WTC11 (cell line): ENCODE measurements at regions not wholly inside any gene's neighbourhood (a gene's known extent, or its start where the extent isn't known, plus 50 kb on each side); places are given as distances from the start of the nearest gene placed in this dataset.

Experiments used
- ATAC-seq: fragments of 200-7000 bp; cut with Tn5 transposase; 2 replicates; pipeline ENCODE4 v1.10.0; 2021; ENCODE audit warnings: mild to moderate bottlenecking, moderate library complexity
- CTCF ChIA-PET: fragments of 300-600 bp; sonication (Branson Sonifier 250); formaldehyde crosslinking; loops from one replicate; lab custom pipeline; 2021; ENCODE audit warnings: antibody characterized with exemption; lab: Charles Lee
- POLR2A ChIA-PET: fragments of 350-600 bp; sonication (Branson Sonifier 250); formaldehyde crosslinking; loops from one replicate; lab custom pipeline; 2021; ENCODE audit warnings: antibody characterized with exemption; lab: Charles Lee
- DNase-seq: peaks from one replicate; pipeline ENCODE4 v3.0.0; 2021; ENCODE audit warnings: low spot score
- H3K27ac Mint-ChIP-seq: 2 replicates; pipeline ENCODE4 v1.8.0; 2021; ENCODE audit warnings: mixed read lengths
- H3K27me3 Mint-ChIP-seq: 2 replicates; pipeline ENCODE4 v1.8.0; 2021; ENCODE audit warnings: low read depth, mild to moderate bottlenecking, moderate library complexity, mixed read lengths
- H3K36me3 Mint-ChIP-seq: 2 replicates; pipeline ENCODE4 v1.8.0; 2021; ENCODE audit warnings: mixed read lengths
- H3K4me1 Mint-ChIP-seq: 2 replicates; pipeline ENCODE4 v1.8.0; 2022; ENCODE audit warnings: mixed read lengths
- H3K4me3 Mint-ChIP-seq: 2 replicates; pipeline ENCODE4 v1.8.0; 2021; ENCODE audit warnings: mild to moderate bottlenecking, moderate library complexity, mixed read lengths
- H3K9me3 Mint-ChIP-seq: 2 replicates; pipeline ENCODE4 v1.8.0; 2021; ENCODE audit warnings: mixed read lengths
- FOXJ3 ChIP-seq: sonication (generic); formaldehyde crosslinking; IDR thresholded peaks from 2 replicates; pipeline ENCODE4 v1.9.0; 2021; ENCODE audit warnings: missing genetic modification reagents, mild to moderate bottlenecking, borderline replicate concordance
- NR1H2 ChIP-seq: sonication (generic); formaldehyde crosslinking; IDR thresholded peaks from 2 replicates; pipeline ENCODE4 v1.9.0; 2021; ENCODE audit warnings: mild to moderate bottlenecking, moderate library complexity, missing genetic modification reagents
- TF ChIP-seq, protein P1 (sequence below): fragments of 250-450 bp; sonication (Bioruptor Pico); IDR thresholded peaks from 2 replicates; pipeline ENCODE4 v1.8.0; 2021; ENCODE audit warnings: mild to moderate bottlenecking
- TF ChIP-seq, protein P2 (sequence below): sonication (generic); formaldehyde crosslinking; IDR thresholded peaks from 2 replicates; pipeline ENCODE4 v1.8.1; 2022; ENCODE audit warnings: low read depth, mild to moderate bottlenecking, moderate library complexity, missing genetic modification reagents, borderline replicate concordance
- TF ChIP-seq, protein P3 (sequence below): sonication (generic); formaldehyde crosslinking; IDR thresholded peaks from 2 replicates; pipeline ENCODE4 v1.8.0; 2023; ENCODE audit warnings: missing genetic modification reagents
- TF ChIP-seq, protein P4 (sequence below): sonication (generic); formaldehyde crosslinking; IDR thresholded peaks from 2 replicates; pipeline ENCODE4 v1.8.1; 2023; ENCODE audit warnings: mild to moderate bottlenecking, missing genetic modification reagents, borderline replicate concordance
- TF ChIP-seq, protein P5 (sequence below): sonication (generic); formaldehyde crosslinking; IDR thresholded peaks from 2 replicates; pipeline ENCODE4 v1.8.0; 2023; ENCODE audit warnings: mild to moderate bottlenecking, missing genetic modification reagents
- TF ChIP-seq, protein P6 (sequence below): sonication (generic); formaldehyde crosslinking; IDR thresholded peaks from 2 replicates; pipeline ENCODE4 v1.8.1; 2022; ENCODE audit warnings: low read depth, missing genetic modification reagents, borderline replicate concordance
- TF ChIP-seq, protein P7 (sequence below): sonication (generic); formaldehyde crosslinking; IDR thresholded peaks from 2 replicates; pipeline ENCODE4 v1.8.0; 2022; ENCODE audit warnings: mild to moderate bottlenecking, missing genetic modification reagents
- TF ChIP-seq, protein P8 (sequence below): fragments of 250-450 bp; sonication (Bioruptor Pico); IDR thresholded peaks from 2 replicates; pipeline ENCODE4 v1.9.0; 2021; ENCODE audit warnings: mild to moderate bottlenecking, borderline replicate concordance

DNA sequence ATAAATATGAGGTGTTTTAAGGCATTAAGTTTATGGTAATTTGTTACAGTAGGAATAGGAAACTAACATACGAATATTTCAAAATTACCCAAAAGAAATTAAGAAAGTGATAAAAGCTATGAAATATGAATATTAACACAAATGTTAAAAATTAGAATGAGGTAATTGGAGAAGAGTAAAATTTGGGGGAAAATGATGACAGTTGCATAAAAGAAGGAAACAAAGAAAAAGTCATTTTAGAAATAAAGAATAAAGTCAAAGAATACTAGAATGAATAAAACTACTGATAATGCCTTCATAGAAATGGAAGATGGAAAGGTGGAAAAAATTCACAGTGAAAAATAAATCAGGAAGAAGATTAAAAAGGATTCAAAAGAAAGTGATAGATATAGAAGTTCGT is 522.9 kb upstream of the NR3C2 start:
- Mint-ChIP-seq H3K36me3 (no peaks in the 10 kb centered on the region), H3K4me3 (no peak overlapping the region), H3K9me3 (peaks cover 7% of the 10 kb centered on the region; the same call in 1 of the 2 replicates)

More for the DNA sequence above, 522.9 kb upstream of the NR3C2 start:
- DNase-seq = no peak
- ChIA-PET CTCF (no interaction called here), POLR2A (no interaction called here)
- no peaks in the 10 kb centered on the region for H3K27me3 Mint-ChIP-seq
- TF ChIP-seq, protein P1, sequence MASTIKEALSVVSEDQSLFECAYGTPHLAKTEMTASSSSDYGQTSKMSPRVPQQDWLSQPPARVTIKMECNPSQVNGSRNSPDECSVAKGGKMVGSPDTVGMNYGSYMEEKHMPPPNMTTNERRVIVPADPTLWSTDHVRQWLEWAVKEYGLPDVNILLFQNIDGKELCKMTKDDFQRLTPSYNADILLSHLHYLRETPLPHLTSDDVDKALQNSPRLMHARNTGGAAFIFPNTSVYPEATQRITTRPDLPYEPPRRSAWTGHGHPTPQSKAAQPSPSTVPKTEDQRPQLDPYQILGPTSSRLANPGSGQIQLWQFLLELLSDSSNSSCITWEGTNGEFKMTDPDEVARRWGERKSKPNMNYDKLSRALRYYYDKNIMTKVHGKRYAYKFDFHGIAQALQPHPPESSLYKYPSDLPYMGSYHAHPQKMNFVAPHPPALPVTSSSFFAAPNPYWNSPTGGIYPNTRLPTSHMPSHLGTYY (CRISPR knock-in tag) = no peak
- TF ChIP-seq, protein P2, sequence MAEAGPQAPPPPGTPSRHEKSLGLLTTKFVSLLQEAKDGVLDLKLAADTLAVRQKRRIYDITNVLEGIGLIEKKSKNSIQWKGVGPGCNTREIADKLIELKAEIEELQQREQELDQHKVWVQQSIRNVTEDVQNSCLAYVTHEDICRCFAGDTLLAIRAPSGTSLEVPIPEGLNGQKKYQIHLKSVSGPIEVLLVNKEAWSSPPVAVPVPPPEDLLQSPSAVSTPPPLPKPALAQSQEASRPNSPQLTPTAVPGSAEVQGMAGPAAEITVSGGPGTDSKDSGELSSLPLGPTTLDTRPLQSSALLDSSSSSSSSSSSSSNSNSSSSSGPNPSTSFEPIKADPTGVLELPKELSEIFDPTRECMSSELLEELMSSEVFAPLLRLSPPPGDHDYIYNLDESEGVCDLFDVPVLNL = no peak
- TF ChIP-seq, protein P3, sequence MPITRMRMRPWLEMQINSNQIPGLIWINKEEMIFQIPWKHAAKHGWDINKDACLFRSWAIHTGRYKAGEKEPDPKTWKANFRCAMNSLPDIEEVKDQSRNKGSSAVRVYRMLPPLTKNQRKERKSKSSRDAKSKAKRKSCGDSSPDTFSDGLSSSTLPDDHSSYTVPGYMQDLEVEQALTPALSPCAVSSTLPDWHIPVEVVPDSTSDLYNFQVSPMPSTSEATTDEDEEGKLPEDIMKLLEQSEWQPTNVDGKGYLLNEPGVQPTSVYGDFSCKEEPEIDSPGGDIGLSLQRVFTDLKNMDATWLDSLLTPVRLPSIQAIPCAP (CRISPR knock-in tag) = no peak
- TF ChIP-seq, protein P4, sequence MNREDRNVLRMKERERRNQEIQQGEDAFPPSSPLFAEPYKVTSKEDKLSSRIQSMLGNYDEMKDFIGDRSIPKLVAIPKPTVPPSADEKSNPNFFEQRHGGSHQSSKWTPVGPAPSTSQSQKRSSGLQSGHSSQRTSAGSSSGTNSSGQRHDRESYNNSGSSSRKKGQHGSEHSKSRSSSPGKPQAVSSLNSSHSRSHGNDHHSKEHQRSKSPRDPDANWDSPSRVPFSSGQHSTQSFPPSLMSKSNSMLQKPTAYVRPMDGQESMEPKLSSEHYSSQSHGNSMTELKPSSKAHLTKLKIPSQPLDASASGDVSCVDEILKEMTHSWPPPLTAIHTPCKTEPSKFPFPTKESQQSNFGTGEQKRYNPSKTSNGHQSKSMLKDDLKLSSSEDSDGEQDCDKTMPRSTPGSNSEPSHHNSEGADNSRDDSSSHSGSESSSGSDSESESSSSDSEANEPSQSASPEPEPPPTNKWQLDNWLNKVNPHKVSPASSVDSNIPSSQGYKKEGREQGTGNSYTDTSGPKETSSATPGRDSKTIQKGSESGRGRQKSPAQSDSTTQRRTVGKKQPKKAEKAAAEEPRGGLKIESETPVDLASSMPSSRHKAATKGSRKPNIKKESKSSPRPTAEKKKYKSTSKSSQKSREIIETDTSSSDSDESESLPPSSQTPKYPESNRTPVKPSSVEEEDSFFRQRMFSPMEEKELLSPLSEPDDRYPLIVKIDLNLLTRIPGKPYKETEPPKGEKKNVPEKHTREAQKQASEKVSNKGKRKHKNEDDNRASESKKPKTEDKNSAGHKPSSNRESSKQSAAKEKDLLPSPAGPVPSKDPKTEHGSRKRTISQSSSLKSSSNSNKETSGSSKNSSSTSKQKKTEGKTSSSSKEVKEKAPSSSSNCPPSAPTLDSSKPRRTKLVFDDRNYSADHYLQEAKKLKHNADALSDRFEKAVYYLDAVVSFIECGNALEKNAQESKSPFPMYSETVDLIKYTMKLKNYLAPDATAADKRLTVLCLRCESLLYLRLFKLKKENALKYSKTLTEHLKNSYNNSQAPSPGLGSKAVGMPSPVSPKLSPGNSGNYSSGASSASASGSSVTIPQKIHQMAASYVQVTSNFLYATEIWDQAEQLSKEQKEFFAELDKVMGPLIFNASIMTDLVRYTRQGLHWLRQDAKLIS (CRISPR knock-in tag) = no peak
- TF ChIP-seq, protein P5, sequence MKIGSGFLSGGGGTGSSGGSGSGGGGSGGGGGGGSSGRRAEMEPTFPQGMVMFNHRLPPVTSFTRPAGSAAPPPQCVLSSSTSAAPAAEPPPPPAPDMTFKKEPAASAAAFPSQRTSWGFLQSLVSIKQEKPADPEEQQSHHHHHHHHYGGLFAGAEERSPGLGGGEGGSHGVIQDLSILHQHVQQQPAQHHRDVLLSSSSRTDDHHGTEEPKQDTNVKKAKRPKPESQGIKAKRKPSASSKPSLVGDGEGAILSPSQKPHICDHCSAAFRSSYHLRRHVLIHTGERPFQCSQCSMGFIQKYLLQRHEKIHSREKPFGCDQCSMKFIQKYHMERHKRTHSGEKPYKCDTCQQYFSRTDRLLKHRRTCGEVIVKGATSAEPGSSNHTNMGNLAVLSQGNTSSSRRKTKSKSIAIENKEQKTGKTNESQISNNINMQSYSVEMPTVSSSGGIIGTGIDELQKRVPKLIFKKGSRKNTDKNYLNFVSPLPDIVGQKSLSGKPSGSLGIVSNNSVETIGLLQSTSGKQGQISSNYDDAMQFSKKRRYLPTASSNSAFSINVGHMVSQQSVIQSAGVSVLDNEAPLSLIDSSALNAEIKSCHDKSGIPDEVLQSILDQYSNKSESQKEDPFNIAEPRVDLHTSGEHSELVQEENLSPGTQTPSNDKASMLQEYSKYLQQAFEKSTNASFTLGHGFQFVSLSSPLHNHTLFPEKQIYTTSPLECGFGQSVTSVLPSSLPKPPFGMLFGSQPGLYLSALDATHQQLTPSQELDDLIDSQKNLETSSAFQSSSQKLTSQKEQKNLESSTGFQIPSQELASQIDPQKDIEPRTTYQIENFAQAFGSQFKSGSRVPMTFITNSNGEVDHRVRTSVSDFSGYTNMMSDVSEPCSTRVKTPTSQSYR (CRISPR knock-in tag) = no peak
- TF ChIP-seq, protein P6, sequence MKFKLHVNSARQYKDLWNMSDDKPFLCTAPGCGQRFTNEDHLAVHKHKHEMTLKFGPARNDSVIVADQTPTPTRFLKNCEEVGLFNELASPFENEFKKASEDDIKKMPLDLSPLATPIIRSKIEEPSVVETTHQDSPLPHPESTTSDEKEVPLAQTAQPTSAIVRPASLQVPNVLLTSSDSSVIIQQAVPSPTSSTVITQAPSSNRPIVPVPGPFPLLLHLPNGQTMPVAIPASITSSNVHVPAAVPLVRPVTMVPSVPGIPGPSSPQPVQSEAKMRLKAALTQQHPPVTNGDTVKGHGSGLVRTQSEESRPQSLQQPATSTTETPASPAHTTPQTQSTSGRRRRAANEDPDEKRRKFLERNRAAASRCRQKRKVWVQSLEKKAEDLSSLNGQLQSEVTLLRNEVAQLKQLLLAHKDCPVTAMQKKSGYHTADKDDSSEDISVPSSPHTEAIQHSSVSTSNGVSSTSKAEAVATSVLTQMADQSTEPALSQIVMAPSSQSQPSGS (CRISPR knock-in tag) = no peak
- TF ChIP-seq NR1H2 (CRISPR knock-in tag) (no peak), FOXJ3 (CRISPR knock-in tag) (no peak)
- TF ChIP-seq, protein P7, sequence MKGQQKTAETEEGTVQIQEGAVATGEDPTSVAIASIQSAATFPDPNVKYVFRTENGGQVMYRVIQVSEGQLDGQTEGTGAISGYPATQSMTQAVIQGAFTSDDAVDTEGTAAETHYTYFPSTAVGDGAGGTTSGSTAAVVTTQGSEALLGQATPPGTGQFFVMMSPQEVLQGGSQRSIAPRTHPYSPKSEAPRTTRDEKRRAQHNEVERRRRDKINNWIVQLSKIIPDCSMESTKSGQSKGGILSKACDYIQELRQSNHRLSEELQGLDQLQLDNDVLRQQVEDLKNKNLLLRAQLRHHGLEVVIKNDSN = no peak
- TF ChIP-seq, protein P8, sequence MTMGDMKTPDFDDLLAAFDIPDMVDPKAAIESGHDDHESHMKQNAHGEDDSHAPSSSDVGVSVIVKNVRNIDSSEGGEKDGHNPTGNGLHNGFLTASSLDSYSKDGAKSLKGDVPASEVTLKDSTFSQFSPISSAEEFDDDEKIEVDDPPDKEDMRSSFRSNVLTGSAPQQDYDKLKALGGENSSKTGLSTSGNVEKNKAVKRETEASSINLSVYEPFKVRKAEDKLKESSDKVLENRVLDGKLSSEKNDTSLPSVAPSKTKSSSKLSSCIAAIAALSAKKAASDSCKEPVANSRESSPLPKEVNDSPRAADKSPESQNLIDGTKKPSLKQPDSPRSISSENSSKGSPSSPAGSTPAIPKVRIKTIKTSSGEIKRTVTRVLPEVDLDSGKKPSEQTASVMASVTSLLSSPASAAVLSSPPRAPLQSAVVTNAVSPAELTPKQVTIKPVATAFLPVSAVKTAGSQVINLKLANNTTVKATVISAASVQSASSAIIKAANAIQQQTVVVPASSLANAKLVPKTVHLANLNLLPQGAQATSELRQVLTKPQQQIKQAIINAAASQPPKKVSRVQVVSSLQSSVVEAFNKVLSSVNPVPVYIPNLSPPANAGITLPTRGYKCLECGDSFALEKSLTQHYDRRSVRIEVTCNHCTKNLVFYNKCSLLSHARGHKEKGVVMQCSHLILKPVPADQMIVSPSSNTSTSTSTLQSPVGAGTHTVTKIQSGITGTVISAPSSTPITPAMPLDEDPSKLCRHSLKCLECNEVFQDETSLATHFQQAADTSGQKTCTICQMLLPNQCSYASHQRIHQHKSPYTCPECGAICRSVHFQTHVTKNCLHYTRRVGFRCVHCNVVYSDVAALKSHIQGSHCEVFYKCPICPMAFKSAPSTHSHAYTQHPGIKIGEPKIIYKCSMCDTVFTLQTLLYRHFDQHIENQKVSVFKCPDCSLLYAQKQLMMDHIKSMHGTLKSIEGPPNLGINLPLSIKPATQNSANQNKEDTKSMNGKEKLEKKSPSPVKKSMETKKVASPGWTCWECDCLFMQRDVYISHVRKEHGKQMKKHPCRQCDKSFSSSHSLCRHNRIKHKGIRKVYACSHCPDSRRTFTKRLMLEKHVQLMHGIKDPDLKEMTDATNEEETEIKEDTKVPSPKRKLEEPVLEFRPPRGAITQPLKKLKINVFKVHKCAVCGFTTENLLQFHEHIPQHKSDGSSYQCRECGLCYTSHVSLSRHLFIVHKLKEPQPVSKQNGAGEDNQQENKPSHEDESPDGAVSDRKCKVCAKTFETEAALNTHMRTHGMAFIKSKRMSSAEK = no peak
- TF ChIP-seq, all 79 proteins: peak for 0
- Mint-ChIP-seq H3K27ac (no peak overlapping the region), H3K4me1 (no peaks in the 10 kb centered on the region)
- ATAC-seq = no peak
